Loucy (cell line): ENCODE measurements at regions not wholly inside any gene's neighbourhood (a gene's known extent, or its start where the extent isn't known, plus 50 kb on each side); places are given as distances from the start of the nearest gene placed in this dataset.

ENCODE experiments used
- H2AFZ ChIP-seq: fragments of 200-600 bp; sonication (generic); 2 replicates; pipeline ENCODE4 v1.6.0; 2016; ENCODE audit warnings: antibody characterized with exemption, mild to moderate bottlenecking, low read length, moderate library complexity
- H3F3A ChIP-seq: fragments of 200-600 bp; 2 replicates; pipeline ENCODE4 v1.6.0; 2016; ENCODE audit warnings: antibody characterized with exemption, low read depth, mild to moderate bottlenecking
- H3K27me3 ChIP-seq: fragments of 200-600 bp; sonication (generic); 2 replicates; pipeline ENCODE4 v1.6.1; 2014; ENCODE audit warnings: low read length, mild to moderate bottlenecking; ENCODE audit not compliant: insufficient read depth, poor library complexity, severe bottlenecking
- H3K36me3 ChIP-seq: fragments of 200-600 bp; sonication (generic); 2 replicates; pipeline ENCODE4 v1.6.1; 2016; ENCODE audit warnings: low read length; ENCODE audit not compliant: insufficient read depth
- H3K4me1 ChIP-seq: fragments of 200-600 bp; sonication (generic); 2 replicates; pipeline ENCODE4 v1.5.1; 2014; ENCODE audit warnings: low read length, mild to moderate bottlenecking; ENCODE audit not compliant: insufficient read depth, poor library complexity, severe bottlenecking
- H3K4me2 ChIP-seq: fragments of 200-600 bp; sonication (generic); 2 replicates; pipeline ENCODE4 v1.6.0; 2014; ENCODE audit warnings: antibody characterized with exemption, low read length, low read depth, mild to moderate bottlenecking; ENCODE audit not compliant: poor library complexity, severe bottlenecking
- H3K4me3 ChIP-seq: fragments of 200-600 bp; sonication (generic); 2 replicates; pipeline ENCODE4 v1.5.1; 2014; ENCODE audit warnings: low read length, mild to moderate bottlenecking, mixed read lengths; ENCODE audit not compliant: poor library complexity, severe bottlenecking
- H3K79me2 ChIP-seq: fragments of 200-600 bp; sonication (generic); 2 replicates; pipeline ENCODE4 v1.6.1; 2014; ENCODE audit warnings: low read length; ENCODE audit not compliant: insufficient read depth
- H3K9ac ChIP-seq: fragments of 200-600 bp; sonication (generic); 2 replicates; pipeline ENCODE4 v1.6.0; 2014; ENCODE audit warnings: mild to moderate bottlenecking, low read depth, low read length, moderate library complexity; ENCODE audit not compliant: poor library complexity, severe bottlenecking
- H3K9me2 ChIP-seq: fragments of 200-600 bp; sonication (generic); replicated peaks from 2 replicates; pipeline ENCODE4 v1.6.1; 2016; ENCODE audit warnings: low read depth, low read length, mixed read lengths
- H3K9me3 ChIP-seq: fragments of 200-600 bp; sonication (generic); 2 replicates; pipeline ENCODE4 v1.6.1; 2014; ENCODE audit warnings: mild to moderate bottlenecking, antibody characterized with exemption, low read length, low read depth; ENCODE audit not compliant: insufficient read depth
- H4K20me1 ChIP-seq: fragments of 200-600 bp; sonication (generic); 2 replicates; pipeline ENCODE4 v1.6.0; 2014; ENCODE audit warnings: antibody characterized with exemption, low read length, mild to moderate bottlenecking; ENCODE audit not compliant: insufficient read depth, poor library complexity, severe bottlenecking
- EZH2phosphoT487 ChIP-seq: fragments of 200-600 bp; IDR thresholded peaks from 2 replicates; pipeline ENCODE4 v1.6.1; 2018; ENCODE audit warnings: antibody characterized with exemption, mild to moderate bottlenecking, moderate library complexity, borderline replicate concordance
- TF ChIP-seq, protein P1 (sequence below): fragments of 200-600 bp; sonication (generic); conservative IDR thresholded peaks from 2 replicates; pipeline ENCODE4 v1.5.1; 2014; ENCODE audit warnings: mild to moderate bottlenecking, antibody characterized with exemption, low read length

DNA sequence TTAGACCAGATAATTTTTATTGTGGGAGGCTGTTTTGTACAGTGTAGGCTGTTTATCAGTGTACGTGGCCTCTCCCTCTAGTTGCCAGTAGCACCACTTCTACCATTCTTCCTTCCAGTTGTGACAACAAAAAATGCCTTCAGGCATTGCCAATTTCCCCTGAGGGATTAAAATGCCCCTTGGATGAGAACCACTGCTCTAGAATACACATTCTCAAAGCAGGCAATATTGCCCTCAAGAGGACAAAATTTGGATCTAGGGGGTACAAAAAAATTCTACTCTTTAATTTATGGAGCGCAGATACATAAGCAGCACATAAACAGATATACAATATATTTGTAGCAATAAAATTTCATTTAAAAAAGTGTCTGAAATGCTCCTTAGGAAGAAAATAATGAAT, 674.6 kb downstream of the PTPRC start:
- Histone ChIP-seq H3K4me1 (peaks cover 48% of the 10 kb centered on the region), H3K9me3 (no peaks in the 10 kb centered on the region), H3K79me2 (no peaks in the 10 kb centered on the region), H3K9ac (peak overlapping the region; percentile 47), H3F3A (no peaks in the 10 kb centered on the region; the same call in 1 of the 2 replicates), H3K36me3 (no peaks in the 10 kb centered on the region), H3K4me3 (no peak overlapping the region), H4K20me1 (no peaks in the 10 kb centered on the region), H3K27me3 (no peaks in the 10 kb centered on the region), H2AFZ (peak overlapping the region; percentile 3; the same call in 1 of the 2 replicates), H3K4me2 (peak overlapping the region; percentile 71), H3K9me2 (no peaks in the 10 kb centered on the region)
- TF ChIP-seq, protein P1, sequence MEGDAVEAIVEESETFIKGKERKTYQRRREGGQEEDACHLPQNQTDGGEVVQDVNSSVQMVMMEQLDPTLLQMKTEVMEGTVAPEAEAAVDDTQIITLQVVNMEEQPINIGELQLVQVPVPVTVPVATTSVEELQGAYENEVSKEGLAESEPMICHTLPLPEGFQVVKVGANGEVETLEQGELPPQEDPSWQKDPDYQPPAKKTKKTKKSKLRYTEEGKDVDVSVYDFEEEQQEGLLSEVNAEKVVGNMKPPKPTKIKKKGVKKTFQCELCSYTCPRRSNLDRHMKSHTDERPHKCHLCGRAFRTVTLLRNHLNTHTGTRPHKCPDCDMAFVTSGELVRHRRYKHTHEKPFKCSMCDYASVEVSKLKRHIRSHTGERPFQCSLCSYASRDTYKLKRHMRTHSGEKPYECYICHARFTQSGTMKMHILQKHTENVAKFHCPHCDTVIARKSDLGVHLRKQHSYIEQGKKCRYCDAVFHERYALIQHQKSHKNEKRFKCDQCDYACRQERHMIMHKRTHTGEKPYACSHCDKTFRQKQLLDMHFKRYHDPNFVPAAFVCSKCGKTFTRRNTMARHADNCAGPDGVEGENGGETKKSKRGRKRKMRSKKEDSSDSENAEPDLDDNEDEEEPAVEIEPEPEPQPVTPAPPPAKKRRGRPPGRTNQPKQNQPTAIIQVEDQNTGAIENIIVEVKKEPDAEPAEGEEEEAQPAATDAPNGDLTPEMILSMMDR, result peak; percentile 56
- TF ChIP-seq EZH2phosphoT487, result no peak

DNA sequence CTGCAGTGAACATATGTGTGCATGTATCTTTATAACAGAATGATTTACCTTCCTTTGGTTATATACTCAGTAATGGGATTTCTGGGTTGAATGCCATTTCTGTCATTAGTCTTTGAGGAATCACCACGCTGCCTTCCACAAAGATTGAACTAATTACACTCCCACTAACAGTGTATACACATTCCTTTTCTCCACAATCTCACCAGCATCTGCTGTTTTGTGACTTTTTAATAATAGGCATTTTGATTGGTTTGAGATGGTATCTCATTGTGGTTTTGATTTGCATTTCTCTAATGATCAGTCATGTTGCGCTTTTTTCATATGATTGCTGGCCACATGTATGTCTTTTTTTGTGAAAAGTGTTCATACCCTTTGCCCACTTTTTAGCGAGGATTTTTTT, 680.5 kb downstream of the PTPRC start:
- Histone ChIP-seq H3K27me3 (no peaks in the 10 kb centered on the region), H3K36me3 (no peaks in the 10 kb centered on the region), H3K9me2 (no peaks in the 10 kb centered on the region), H3K79me2 (no peaks in the 10 kb centered on the region), H3K9me3 (no peaks in the 10 kb centered on the region), H3K4me2 (no peak overlapping the region), H3K4me1 (no peaks in the 10 kb centered on the region), H3K9ac (no peak overlapping the region), H2AFZ (no peak overlapping the region), H4K20me1 (no peaks in the 10 kb centered on the region), H3K4me3 (no peak overlapping the region), H3F3A (no peaks in the 10 kb centered on the region)
- no peak for TF ChIP-seq EZH2phosphoT487
- TF ChIP-seq, protein P1, result no peak

DNA sequence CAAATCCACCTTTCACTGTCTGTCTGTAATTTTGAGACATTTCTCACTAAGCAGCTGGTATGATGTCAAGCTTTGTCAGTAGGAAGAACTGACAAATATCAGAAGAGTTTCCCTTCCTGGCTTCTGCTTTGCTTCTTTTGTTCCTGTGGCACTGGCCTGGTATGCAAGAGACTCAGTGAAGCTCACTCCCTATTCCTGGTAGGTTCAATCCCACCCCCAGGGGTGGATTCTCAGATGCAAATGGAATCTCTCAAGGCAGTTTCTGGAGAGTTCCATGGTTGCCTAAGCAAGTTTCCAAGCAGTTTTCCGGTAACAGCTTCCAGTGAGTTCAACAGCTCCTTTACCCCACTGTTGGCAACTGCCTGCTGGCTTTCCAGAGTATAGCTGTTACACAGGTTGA, 683.4 kb downstream of the PTPRC start:
- Histone ChIP-seq H3K9me3 (peaks cover 7% of the 10 kb centered on the region), H3K27me3 (no peaks in the 10 kb centered on the region), H3K4me1 (no peaks in the 10 kb centered on the region), H3K79me2 (no peaks in the 10 kb centered on the region), H3K9ac (no peak overlapping the region), H3K4me3 (no peak overlapping the region), H3K9me2 (no peaks in the 10 kb centered on the region), H3K4me2 (no peak overlapping the region), H2AFZ (peak overlapping the region; percentile 17; the same call in 1 of the 2 replicates), H4K20me1 (no peaks in the 10 kb centered on the region), H3F3A (no peaks in the 10 kb centered on the region), H3K36me3 (no peaks in the 10 kb centered on the region)
- TF ChIP-seq, protein P1, result no peak
- TF ChIP-seq EZH2phosphoT487, result no peak
